ENCODE measurements at regions not wholly inside any gene's neighbourhood (a gene's known extent, or its start where the extent isn't known, plus 50 kb on each side); places are given as distances from the start of the nearest gene placed in this dataset.

DNA sequence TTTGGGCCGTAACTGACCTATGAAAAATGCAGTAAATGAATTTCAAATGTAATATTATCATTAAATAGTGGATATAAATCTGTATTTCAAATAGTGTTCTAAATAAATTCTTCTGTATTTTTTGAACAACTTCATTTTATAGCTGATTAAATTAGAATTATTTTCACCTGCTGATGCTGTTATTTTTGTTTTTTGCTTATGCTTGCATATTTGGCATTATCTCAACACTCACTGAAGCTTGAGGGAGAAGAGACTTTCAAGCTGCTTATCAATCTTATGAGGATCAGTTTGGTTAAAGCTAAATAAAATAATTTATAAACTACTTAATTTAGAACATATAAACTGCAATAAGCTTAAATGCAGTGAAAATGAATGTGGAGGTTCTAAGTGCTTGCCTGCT, 251.3 kb upstream of the PCDH9 start:
- Histone ChIP-seq H3K27ac (ENCODE audit: low read depth in 1 of 2, low read length in 2 of 2) (no peak overlapping the region), H3K36me3 (ENCODE audit: control insufficient read depth in 4 of 4, insufficient read depth in 3 of 4, low read depth in 1 of 4, low read length in 3 of 4) (no peaks in the 10 kb centered on the region), H3K9me3 (ENCODE audit: control insufficient read depth in 4 of 4, low read length in 3 of 4) (no peaks in the 10 kb centered on the region), H3K9ac (ENCODE audit: low read depth in 1 of 2, low read length in 2 of 2) (no peak overlapping the region), H3K27me3 (ENCODE audit: control insufficient read depth in 4 of 4, insufficient read depth in 4 of 4, low read length in 3 of 4) (no peaks in the 10 kb centered on the region), H3K4me1 (ENCODE audit: control insufficient read depth in 4 of 4, insufficient read depth in 4 of 4, low read length in 3 of 4) (no peaks in the 10 kb centered on the region), H3K4me3 (ENCODE audit: low read depth in 1 of 3, low read length in 3 of 3) (no peak overlapping the region)
- DNase-seq (ENCODE audit: low spot score) = no peak
- TF ChIP-seq HNF4G (IDR thresholded peaks at IDR 0.05) (no peak), ZBTB33 (IDR thresholded peaks at IDR 0.05) (no peak), REST (IDR thresholded peaks at IDR 0.05) (no peak), MAX (IDR thresholded peaks at IDR 0.05) (no peak), FOXA1 (IDR thresholded peaks at IDR 0.05) (no peak), HNF4A (conservative IDR thresholded peaks at IDR 0.05) (no peak), GABPA (IDR thresholded peaks at IDR 0.05 in 1 of 2, conservative IDR thresholded peaks at IDR 0.05 in 1 of 2) (no peak), YY1 (IDR thresholded peaks at IDR 0.05) (no peak), EGR1 (IDR thresholded peaks at IDR 0.05; ENCODE audit: low read depth in 2 of 2) (no peak), ATF3 (IDR thresholded peaks at IDR 0.05) (no peak), RXRA (IDR thresholded peaks at IDR 0.05) (no peak), RAD21 (IDR thresholded peaks at IDR 0.05) (no peak), NR2F2 (IDR thresholded peaks at IDR 0.05) (no peak), JUND (IDR thresholded peaks at IDR 0.05) (no peak), SP1 (IDR thresholded peaks at IDR 0.05) (no peak), TAF1 (conservative IDR thresholded peaks at IDR 0.05) (no peak), FOXA2 (IDR thresholded peaks at IDR 0.05) (no peak)
- TF ChIP-seq, protein P1, sequence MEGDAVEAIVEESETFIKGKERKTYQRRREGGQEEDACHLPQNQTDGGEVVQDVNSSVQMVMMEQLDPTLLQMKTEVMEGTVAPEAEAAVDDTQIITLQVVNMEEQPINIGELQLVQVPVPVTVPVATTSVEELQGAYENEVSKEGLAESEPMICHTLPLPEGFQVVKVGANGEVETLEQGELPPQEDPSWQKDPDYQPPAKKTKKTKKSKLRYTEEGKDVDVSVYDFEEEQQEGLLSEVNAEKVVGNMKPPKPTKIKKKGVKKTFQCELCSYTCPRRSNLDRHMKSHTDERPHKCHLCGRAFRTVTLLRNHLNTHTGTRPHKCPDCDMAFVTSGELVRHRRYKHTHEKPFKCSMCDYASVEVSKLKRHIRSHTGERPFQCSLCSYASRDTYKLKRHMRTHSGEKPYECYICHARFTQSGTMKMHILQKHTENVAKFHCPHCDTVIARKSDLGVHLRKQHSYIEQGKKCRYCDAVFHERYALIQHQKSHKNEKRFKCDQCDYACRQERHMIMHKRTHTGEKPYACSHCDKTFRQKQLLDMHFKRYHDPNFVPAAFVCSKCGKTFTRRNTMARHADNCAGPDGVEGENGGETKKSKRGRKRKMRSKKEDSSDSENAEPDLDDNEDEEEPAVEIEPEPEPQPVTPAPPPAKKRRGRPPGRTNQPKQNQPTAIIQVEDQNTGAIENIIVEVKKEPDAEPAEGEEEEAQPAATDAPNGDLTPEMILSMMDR (IDR thresholded peaks at IDR 0.05; ENCODE audit: low read depth, low read length, missing input control) = no peak
- WGBS = 79% methylated on average over 1 of the region's 1 CpG
